ENCODE measurements at regions not wholly inside any gene's neighbourhood (a gene's known extent, or its start where the extent isn't known, plus 50 kb on each side); places are given as distances from the start of the nearest gene placed in this dataset.

DNA sequence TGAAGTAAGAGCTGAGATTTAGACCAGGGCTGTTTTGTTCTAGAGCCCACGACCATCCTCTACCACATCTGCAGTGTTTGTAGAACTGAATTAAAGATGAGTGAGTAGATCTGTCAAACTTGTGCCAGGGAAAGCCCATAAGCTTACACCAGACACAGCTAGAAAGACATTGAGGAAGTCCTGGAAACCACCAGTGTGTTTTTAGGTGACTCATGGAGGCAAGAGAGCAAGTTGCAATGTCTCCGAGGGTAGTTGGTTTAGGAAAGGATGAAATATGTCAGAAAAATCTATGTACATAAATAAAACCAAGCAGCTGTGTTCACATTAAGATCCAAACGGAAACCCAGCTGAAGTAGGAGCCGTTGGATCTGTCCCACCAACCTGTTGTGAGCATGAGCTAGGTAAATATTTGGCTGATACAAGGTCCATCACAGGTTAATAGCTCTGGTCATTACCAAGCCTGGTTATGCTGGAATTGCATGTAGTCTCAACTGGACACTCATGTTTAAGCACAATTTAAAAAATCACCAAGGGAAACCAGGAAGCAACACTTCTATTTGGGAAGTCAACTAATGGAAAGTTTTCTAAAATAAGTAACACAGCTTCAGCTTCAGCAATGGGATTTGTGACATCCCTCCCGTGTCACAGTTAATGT lies 49.9 kb upstream of the PLEKHG3 start (continued):
- TF ChIP-seq, protein P1, sequence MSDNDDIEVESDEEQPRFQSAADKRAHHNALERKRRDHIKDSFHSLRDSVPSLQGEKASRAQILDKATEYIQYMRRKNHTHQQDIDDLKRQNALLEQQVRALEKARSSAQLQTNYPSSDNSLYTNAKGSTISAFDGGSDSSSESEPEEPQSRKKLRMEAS (IDR thresholded peaks at IDR 0.05) = peak; percentile 67
- TF ChIP-seq GABPA (IDR thresholded peaks at IDR 0.05 in 1 of 2, conservative IDR thresholded peaks at IDR 0.05 in 1 of 2) (peak in 1 of 2 donors; percentile 18), HNF4G (IDR thresholded peaks at IDR 0.05) (peak; percentile 36)
- TF ChIP-seq, protein P2, sequence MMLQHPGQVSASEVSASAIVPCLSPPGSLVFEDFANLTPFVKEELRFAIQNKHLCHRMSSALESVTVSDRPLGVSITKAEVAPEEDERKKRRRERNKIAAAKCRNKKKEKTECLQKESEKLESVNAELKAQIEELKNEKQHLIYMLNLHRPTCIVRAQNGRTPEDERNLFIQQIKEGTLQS (IDR thresholded peaks at IDR 0.05) = peak; percentile 55

Measured in liver (tissue), 2 donors.